Stimulated activated CD4-positive, alpha-beta T cell treated with anti-CD3 and anti-CD28 coated beads, Interleukin-1b, Interleukin-23, amount 100 ng/mL, for 48 hours (primary cell): ENCODE measurements at regions not wholly inside any gene's neighbourhood (a gene's known extent, or its start where the extent isn't known, plus 50 kb on each side); places are given as distances from the start of the nearest gene placed in this dataset.

Experiments used
- DNase-seq: peaks from one replicate; pipeline ENCODE4 v3.0.0-alpha.2; 2020

GRCh38 chr13:77378662-77379061 lies 51.8 kb upstream of the MYCBP2 start:
- no peak for DNase-seq

- DNase-seq, result no peak
These were observed 50.1 kb upstream of the MYCBP2 start for GRCh38 chr13:77377016-77377415.
